ENCODE measurements at regions not wholly inside any gene's neighbourhood (a gene's known extent, or its start where the extent isn't known, plus 50 kb on each side); places are given as distances from the start of the nearest gene placed in this dataset.
"Not testable (repeated sequence)": the region's sequence is repeated elsewhere in the genome, so short reads cannot be mapped to it uniquely, and the experiment has no call there.

- no peak for DNase-seq (ENCODE audit: low spot score)
Measured at GRCh38 chr3:118151164-118151563, 883.5 kb downstream of the IGSF11 start.

- not testable (repeated sequence) for DNase-seq (ENCODE audit: low spot score)
Measured at GRCh38 chr3:118162627-118163588, 871.7 kb downstream of the IGSF11 start.

GRCh38 chr3:118165413-118165812, 869.2 kb downstream of the IGSF11 start:
- DNase-seq (ENCODE audit: low spot score), result no peak

GRCh38 chr3:118167571-118167970, 867.1 kb downstream of the IGSF11 start:
- no peak for DNase-seq (ENCODE audit: low spot score)

GRCh38 chr3:118168175-118168574, 866.5 kb downstream of the IGSF11 start:
- no peak for DNase-seq (ENCODE audit: low spot score)

- DNase-seq (ENCODE audit: low spot score), result no peak
Measured at GRCh38 chr3:118171236-118171852, 863.3 kb downstream of the IGSF11 start.

- no peak for DNase-seq (ENCODE audit: low spot score)
Measured at GRCh38 chr3:118180853-118181252, 853.8 kb downstream of the IGSF11 start.

GRCh38 chr3:118181274-118181673, 853.4 kb downstream of the IGSF11 start:
- no peak for DNase-seq (ENCODE audit: low spot score)

- no peak for DNase-seq (ENCODE audit: low spot score)
Measured at GRCh38 chr3:118186051-118186450, 848.6 kb downstream of the IGSF11 start.

GRCh38 chr3:118187221-118187620, 847.4 kb downstream of the IGSF11 start:
- peak; percentile 22 for DNase-seq (ENCODE audit: low spot score)

GRCh38 chr3:118196183-118196582, 838.5 kb downstream of the IGSF11 start:
- DNase-seq (ENCODE audit: low spot score), result no peak

GRCh38 chr3:118199044-118199443, 835.6 kb downstream of the IGSF11 start:
- no peak for DNase-seq (ENCODE audit: low spot score)

GRCh38 chr3:118204052-118204656, 830.5 kb downstream of the IGSF11 start:
- no peak for DNase-seq (ENCODE audit: low spot score)

- DNase-seq (ENCODE audit: low spot score), result no peak
Measured at GRCh38 chr3:118207271-118207670, 827.4 kb downstream of the IGSF11 start.

- DNase-seq (ENCODE audit: low spot score), result no peak
Measured at GRCh38 chr3:118208642-118209041, 826.0 kb downstream of the IGSF11 start.

GRCh38 chr3:118213892-118214291, 820.8 kb downstream of the IGSF11 start:
- DNase-seq (ENCODE audit: low spot score), result peak; percentile 66

GRCh38 chr3:118226206-118226605, 808.4 kb downstream of the IGSF11 start:
- no peak for DNase-seq (ENCODE audit: low spot score)

GRCh38 chr3:118227191-118227590, 807.5 kb downstream of the IGSF11 start:
- DNase-seq (ENCODE audit: low spot score), result no peak

GRCh38 chr3:118228151-118228550, 806.5 kb downstream of the IGSF11 start:
- no peak for DNase-seq (ENCODE audit: low spot score)

- no peak for DNase-seq (ENCODE audit: low spot score)
Measured at GRCh38 chr3:118229196-118229595, 805.5 kb downstream of the IGSF11 start.

GRCh38 chr3:118231578-118231977, 803.1 kb downstream of the IGSF11 start:
- no peak for DNase-seq (ENCODE audit: low spot score)

GRCh38 chr3:118239253-118239652, 795.4 kb downstream of the IGSF11 start:
- no peak for DNase-seq (ENCODE audit: low spot score)

- DNase-seq (ENCODE audit: low spot score), result no peak
Measured at GRCh38 chr3:118244761-118245160, 789.9 kb downstream of the IGSF11 start.
